RWPE2 (cell line): ENCODE measurements at regions not wholly inside any gene's neighbourhood (a gene's known extent, or its start where the extent isn't known, plus 50 kb on each side); places are given as distances from the start of the nearest gene placed in this dataset.

ENCODE experiments used
- ATAC-seq: fragments of 200-7000 bp; cut with Tn5 transposase; 3 replicates; pipeline ENCODE4 v1.9.1; 2021; ENCODE audit warnings: low read depth
- DNase-seq: peaks from one replicate; pipeline ENCODE4 v3.0.0-alpha.2; 2020; ENCODE audit warnings: low spot score
- H3K27ac ChIP-seq: fragments of 450-650 bp; 2 replicates; pipeline ENCODE4 v1.5.1; 2017; ENCODE audit warnings: mild to moderate bottlenecking; ENCODE audit not compliant: poor library complexity, severe bottlenecking
- H3K27me3 ChIP-seq: fragments of 250-450 bp; sonication (Bioruptor Pico); 2 replicates; pipeline ENCODE4 v1.5.1; 2021; ENCODE audit warnings: mild to moderate bottlenecking, moderate library complexity; ENCODE audit not compliant: insufficient read depth, poor library complexity, severe bottlenecking
- H3K36me3 ChIP-seq: fragments of 250-450 bp; sonication (Bioruptor Pico); 2 replicates; pipeline ENCODE4 v1.5.1; 2020; ENCODE audit warnings: low read depth, mild to moderate bottlenecking, moderate library complexity
- H3K4me1 ChIP-seq: fragments of 250-450 bp; sonication (Bioruptor Pico); 2 replicates; pipeline ENCODE4 v1.5.1; 2021; ENCODE audit warnings: mild to moderate bottlenecking, moderate library complexity; ENCODE audit not compliant: insufficient read depth, poor library complexity, severe bottlenecking
- H3K4me3 ChIP-seq: fragments of 250-450 bp; sonication (Bioruptor Pico); 2 replicates; pipeline ENCODE4 v1.5.1; 2021; ENCODE audit warnings: mild to moderate bottlenecking, moderate library complexity; ENCODE audit not compliant: severe bottlenecking
- H3K9me3 ChIP-seq: fragments of 250-450 bp; sonication (Bioruptor Pico); 2 replicates; pipeline ENCODE4 v1.5.1; 2021; ENCODE audit warnings: mild to moderate bottlenecking, moderate library complexity; ENCODE audit not compliant: severe bottlenecking
- TF ChIP-seq, protein P1 (sequence below): fragments of 450-650 bp; IDR thresholded peaks from one replicate; pipeline ENCODE4 v1.5.1; 2017; ENCODE audit warnings: mild to moderate bottlenecking, moderate library complexity; ENCODE audit not compliant: poor library complexity, severe bottlenecking

DNA sequence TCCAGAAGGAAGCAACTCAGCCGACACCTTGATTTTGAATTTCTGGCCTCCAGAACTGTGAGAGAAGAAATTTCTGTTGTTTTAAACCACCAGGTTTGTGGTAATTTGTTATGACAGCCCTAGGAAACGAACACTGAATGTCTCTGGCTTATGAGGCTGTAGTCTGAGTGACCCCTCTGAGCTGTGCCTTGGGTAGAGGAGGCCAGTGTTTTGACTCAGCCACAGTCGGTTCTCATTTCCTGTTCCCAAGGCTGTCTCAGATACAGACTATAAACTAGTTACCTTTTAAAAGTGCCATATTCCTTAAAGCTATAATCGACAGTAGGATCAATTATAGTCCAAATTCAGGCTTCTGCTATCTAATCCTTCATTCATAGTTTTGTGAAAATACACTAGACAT, 391.2 kb upstream of the MAP3K7 start:
- H3K4me1 ChIP-seq, result no peaks in the 10 kb centered on the region
- no peak overlapping the region for H3K4me3 ChIP-seq
- H3K27ac ChIP-seq, result no peak overlapping the region
- DNase-seq, result no peak
- ATAC-seq, result no peak
- H3K9me3 ChIP-seq, result no peaks in the 10 kb centered on the region
- peaks cover 3% of the 10 kb centered on the region for H3K27me3 ChIP-seq
- H3K36me3 ChIP-seq, result no peaks in the 10 kb centered on the region
- TF ChIP-seq, protein P1, sequence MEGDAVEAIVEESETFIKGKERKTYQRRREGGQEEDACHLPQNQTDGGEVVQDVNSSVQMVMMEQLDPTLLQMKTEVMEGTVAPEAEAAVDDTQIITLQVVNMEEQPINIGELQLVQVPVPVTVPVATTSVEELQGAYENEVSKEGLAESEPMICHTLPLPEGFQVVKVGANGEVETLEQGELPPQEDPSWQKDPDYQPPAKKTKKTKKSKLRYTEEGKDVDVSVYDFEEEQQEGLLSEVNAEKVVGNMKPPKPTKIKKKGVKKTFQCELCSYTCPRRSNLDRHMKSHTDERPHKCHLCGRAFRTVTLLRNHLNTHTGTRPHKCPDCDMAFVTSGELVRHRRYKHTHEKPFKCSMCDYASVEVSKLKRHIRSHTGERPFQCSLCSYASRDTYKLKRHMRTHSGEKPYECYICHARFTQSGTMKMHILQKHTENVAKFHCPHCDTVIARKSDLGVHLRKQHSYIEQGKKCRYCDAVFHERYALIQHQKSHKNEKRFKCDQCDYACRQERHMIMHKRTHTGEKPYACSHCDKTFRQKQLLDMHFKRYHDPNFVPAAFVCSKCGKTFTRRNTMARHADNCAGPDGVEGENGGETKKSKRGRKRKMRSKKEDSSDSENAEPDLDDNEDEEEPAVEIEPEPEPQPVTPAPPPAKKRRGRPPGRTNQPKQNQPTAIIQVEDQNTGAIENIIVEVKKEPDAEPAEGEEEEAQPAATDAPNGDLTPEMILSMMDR, result no peak

DNA sequence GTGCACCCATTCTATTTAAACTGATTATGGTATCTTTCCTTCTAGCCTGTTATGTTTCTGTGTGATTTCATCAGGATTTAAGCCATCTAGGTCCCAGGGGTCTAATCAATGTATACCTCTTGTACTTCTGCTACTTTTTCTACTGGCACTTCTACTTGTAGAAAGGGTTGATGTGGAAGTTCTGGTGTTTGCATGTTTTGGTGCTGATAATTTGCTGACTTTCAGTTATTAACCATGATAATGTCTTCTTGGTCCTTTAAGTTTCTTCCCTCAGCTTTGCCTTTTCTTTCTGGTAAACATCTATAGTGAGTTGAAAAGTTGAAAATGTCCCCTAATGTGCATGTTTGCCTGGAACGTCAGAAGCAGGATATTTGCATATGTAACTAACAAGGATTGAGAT, 390.6 kb upstream of the MAP3K7 start:
- Histone ChIP-seq H3K4me1 (no peaks in the 10 kb centered on the region), H3K4me3 (no peak overlapping the region), H3K27ac (no peak overlapping the region), H3K27me3 (peaks cover 5% of the 10 kb centered on the region), H3K9me3 (no peaks in the 10 kb centered on the region), H3K36me3 (no peaks in the 10 kb centered on the region)
- TF ChIP-seq, protein P1, result no peak
- ATAC-seq, result no peak
- DNase-seq, result no peak

DNA sequence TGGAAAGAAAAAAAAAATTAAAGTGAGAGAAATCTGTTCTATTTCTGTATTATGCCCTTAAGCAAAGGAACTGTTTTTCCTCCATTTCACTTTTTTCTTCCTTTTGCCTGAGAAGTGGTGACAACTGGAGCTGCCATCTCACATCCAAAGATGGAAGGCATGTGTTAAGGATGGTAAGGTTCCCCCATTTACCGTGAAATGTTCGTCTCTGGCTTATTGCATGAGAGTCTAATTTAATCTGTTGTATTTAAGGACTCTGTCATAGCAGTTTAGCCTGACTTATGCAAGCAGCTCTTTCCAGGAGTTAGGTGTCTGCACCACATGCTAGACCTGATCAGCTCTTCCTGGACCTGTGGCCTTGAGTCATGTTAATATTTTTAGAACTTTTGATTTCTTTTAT, 389.5 kb upstream of the MAP3K7 start:
- no peak for DNase-seq
- no peak for ATAC-seq

DNA sequence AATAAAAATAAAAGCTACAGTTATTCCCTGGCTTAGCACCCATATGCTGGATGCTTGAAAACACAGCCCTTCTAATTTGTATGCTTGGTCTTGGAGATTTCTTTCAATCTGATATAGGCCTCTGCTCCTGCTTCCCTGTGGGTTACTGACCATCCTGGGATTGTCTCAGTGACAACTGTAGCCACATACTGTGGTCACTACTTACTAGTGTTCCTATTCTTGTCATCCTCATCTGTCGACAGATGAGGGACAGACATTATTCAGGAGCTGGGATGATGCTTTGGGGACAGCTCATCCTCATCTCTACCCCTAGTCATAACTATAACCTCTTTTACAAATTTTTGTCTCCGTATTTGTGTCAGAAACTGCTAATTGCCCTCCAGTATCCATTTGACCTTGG, 388.9 kb upstream of the MAP3K7 start:
- no peak overlapping the region for H3K4me3 ChIP-seq
- H3K4me1 ChIP-seq, result no peaks in the 10 kb centered on the region
- DNase-seq (no peak), ATAC-seq (no peak)
- TF ChIP-seq, protein P1, result no peak
- peaks cover 9% of the 10 kb centered on the region for H3K27me3 ChIP-seq
- H3K36me3 ChIP-seq, result no peaks in the 10 kb centered on the region
- no peaks in the 10 kb centered on the region for H3K9me3 ChIP-seq
- no peak overlapping the region for H3K27ac ChIP-seq

More for the DNA sequence above, 389.5 kb upstream of the MAP3K7 start:
- H3K9me3 ChIP-seq, result no peaks in the 10 kb centered on the region
- H3K27ac ChIP-seq, result no peak overlapping the region
- no peak overlapping the region for H3K4me3 ChIP-seq
- peaks cover 9% of the 10 kb centered on the region for H3K27me3 ChIP-seq
- no peaks in the 10 kb centered on the region for H3K4me1 ChIP-seq
- TF ChIP-seq, protein P1, result no peak
- no peaks in the 10 kb centered on the region for H3K36me3 ChIP-seq

DNA sequence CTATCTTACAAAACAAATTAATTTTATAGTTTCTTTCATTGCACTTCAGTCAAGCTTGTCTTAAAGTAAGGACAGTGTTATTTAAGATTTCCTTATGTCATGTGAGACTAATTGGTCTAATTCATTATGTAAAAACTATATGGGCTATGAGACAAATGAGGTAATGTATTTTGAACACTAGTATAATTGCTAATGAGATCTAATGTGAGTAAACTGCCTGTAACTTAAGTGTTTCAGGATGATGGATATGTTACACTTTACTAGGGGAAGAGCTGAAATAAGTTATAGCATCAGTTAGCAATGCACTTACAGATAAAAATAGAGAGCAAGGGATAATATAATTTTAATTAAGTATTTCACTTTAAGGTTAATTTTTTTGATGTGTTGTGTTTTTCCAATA, 386.3 kb upstream of the MAP3K7 start:
- Histone ChIP-seq H3K4me1 (no peaks in the 10 kb centered on the region), H3K27ac (no peak overlapping the region), H3K36me3 (no peaks in the 10 kb centered on the region), H3K4me3 (no peak overlapping the region), H3K27me3 (peaks cover 9% of the 10 kb centered on the region), H3K9me3 (no peaks in the 10 kb centered on the region)
- TF ChIP-seq, protein P1, result no peak
- ATAC-seq (no peak), DNase-seq (no peak)
